SKM-1 (cell line): ENCODE measurements at regions not wholly inside any gene's neighbourhood (a gene's known extent, or its start where the extent isn't known, plus 50 kb on each side); places are given as distances from the start of the nearest gene placed in this dataset.

Experiments used
- DNase-seq: peaks from one replicate; lab custom pipeline; 2025; ENCODE audit not compliant: unreplicated experiment; lab: John Stamatoyannopoulos, UW

DNA sequence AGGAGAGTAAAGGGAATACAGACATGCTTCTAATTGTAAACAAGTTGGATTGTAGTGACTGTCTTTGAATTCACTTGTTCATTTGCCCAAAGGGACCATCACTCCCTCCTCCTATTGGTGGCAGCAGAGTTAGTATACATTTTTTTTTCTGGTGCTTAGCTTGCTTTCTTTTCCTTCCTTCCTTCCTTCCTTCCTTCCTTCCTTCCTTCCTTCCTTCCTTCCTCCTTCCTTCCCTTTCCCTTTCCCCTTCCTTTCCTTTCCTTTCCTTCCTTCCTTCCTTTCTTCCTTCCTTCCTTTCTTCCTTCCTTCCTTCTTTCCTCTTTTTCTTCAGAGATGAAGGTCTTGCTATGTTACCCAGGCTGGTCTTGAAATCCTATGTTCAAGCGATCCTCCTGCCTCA lies 94.8 kb upstream of the ATP6AP2 start:
- DNase-seq, result no peak

DNA sequence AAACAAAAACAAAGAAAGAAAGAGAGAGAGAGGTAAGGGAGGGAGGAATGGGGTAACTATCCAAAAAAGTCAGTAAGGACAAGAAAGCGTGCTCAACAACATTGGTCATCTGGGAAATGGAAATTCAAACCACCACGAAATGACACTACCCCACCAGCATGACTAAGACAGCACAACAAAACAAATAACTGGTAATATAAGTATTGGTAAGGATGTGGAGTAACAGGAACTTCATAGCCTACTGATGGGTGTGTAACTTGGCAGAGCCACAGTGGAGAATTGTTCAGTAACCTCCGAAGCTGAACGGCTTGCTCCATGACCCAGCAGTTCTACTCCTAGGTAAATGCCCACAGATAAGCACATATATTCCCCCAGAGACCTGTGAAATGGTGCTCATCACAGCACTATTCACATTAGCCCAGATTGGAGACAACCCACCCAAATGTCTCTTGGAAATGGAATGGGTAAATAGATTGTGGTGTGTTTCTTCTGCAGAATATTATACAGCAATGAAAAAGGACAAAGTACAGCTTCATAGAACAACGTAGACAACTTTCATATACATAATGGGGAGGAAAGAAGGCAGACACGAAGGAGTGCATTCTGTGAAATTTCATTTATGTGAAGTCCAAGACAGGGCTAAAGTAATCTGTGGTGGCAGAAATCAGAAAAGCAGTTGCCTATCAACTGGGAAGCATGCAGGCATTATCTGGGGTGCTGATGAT lies 95.5 kb upstream of the ATP6AP2 start:
- no peak for DNase-seq

DNA sequence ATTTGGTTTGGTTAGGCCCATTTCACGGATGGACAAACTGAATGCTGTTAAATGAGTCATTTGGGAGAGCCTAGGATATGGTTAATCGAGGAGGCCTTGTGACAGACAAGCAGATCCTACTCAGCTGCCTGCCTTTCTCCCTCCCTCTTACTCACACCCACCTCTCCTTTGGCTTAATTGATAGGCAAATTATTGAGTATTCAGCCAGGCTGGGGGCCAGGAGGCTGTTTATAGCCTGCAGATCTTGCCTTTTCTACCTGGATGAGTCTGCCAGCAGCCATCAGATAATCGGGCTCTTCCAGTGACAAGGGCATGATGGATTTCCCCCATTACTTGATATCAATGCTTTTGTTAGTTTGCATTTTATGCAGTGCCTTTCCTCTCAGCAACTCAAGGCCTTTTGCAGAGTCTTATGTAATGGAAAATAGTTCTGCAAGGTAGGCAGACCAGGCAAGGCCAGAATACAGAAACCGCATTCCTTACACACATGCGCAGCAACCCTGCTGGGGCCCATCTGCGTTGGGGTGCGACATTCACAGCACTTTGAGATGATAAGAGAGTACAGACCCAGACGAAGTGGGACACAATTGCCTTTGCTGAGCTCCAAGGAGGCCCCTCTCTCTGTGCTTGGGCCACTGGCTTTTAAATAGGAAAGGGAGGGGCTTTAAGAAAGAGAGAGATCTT lies 96.2 kb upstream of the ATP6AP2 start:
- DNase-seq, result no peak

DNA sequence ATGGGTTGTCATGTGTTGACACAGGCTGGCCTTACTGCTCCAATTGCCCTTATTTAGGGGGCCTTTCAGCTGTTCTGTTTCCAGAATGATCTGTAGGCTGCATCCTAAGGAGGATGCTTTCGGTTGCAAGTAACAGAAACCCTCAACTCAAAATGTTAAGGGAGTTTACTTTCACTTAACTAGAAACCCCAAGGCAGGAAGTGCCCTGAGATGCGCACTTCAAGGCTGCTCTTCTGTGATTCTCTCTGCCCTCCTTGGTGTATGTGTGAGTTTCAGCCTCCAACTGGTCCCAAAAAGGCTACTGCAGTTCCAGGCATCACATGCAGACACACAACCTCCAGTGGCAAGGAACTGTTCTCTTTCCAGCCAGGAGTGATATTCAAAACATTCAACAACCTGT lies 97.3 kb upstream of the ATP6AP2 start:
- DNase-seq, result no peak

DNA sequence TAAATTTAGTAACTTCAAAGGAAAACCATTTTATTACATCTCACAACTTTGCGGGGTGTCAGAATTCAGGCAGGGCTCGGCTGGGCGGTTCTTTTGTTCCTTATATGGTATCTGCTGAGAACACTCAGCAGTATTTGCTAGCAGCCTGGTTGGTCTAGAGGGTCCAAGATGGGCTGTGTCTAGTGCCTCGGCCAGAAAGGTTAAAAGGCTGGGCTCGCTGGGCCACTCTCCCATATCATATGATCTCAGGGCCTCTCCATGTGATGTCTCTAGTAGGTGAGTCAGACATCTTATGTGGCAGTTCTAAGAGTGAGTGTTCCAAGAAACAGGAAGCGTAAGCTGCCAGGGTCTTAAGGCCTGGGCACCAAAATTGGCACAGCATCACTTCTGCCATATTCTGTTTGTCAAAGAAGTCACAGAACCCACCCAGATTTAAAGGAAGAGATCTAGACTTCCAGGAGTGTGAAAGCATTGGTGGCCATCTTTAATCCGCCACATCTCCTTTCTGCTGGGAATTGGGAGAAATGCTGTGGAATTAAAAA lies 100.9 kb upstream of the ATP6AP2 start:
- no peak for DNase-seq

DNA sequence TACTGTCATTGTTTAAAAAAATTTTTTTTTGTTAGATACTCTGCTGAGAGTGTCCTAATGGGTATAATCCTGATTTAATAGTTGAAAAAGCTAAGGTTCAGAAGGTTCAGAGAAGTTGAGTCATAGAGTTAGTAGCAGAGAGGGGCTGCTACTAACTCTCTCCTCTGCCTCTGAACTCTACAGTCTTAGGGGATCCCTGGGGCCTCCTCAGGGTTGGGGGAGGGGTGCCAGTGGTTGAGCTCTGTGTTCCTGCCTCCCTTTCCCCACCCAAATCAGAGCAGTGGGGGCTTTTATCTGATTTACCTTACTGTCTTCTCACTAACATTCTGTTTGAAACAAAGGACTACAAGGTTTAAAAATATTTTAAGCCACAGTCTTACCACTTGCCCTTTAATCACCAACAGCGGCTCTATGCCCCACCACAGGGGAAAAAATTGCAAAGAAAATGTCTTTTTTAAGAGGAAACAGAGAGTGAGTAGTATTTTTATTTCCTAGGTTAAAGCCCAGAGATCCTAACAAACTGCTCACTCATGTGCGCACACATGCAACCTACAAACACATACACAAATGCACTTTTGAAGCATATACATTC lies 102.2 kb upstream of the ATP6AP2 start:
- no peak for DNase-seq

DNA sequence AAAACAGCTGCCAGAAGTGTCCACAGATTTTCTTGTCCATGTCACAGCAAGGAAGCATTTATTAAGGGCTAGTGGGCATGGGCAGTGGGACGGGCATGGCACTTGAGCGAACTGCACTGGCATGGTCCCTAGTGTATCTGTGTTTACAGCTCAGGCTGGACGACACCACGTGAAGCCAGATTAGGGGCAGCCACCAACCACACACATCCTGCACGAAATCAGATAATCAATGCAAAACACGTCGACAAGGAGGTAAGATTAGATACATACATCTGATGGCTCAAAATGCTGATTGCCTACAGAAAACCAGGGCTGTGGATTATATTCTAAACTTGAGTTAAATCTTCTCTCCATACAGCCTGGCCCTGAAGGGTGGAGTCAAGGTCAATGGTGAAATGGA lies 103.8 kb upstream of the ATP6AP2 start:
- no peak for DNase-seq

DNA sequence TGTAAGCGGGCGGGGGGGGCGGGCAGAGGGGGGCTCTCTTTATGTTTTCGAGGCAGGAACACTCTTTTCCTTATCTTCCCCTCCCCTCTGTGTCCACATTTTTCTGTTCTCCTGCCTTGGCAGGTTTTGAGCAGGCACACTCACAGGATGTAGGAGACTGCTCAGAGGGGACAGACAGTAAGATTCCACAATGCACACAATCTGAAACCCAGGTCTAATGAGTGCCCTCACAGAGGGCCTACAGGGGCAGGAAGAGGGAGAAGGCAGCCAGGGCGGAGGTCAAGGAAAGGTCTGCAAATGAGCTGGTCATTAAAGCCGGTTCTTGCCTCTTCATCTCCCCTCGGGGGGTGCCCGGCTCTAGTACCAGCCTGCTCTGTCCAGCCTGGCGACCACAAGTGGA lies 106.1 kb upstream of the ATP6AP2 start:
- no peak for DNase-seq

DNA sequence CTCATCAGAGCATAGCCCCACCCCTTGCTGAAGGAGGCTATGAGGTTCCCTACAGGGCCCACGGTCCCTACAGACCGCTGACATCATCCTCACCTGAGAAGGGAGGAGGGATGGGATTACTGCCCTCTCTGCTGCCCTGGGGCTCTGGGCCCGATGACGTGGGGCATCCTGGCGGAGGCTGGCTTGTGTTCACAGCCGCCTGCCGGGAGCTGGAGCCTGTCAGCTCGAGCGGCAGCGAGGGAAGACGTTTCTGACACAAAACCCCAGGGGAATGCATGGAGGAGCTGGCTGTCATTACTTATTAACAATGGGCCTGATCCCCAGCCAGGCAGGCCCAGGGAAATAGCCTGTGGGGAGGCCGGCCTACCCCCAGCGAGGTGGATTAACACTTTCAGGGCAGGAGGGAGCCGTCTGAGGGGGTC lies 106.6 kb upstream of the ATP6AP2 start:
- DNase-seq, result no peak

DNA sequence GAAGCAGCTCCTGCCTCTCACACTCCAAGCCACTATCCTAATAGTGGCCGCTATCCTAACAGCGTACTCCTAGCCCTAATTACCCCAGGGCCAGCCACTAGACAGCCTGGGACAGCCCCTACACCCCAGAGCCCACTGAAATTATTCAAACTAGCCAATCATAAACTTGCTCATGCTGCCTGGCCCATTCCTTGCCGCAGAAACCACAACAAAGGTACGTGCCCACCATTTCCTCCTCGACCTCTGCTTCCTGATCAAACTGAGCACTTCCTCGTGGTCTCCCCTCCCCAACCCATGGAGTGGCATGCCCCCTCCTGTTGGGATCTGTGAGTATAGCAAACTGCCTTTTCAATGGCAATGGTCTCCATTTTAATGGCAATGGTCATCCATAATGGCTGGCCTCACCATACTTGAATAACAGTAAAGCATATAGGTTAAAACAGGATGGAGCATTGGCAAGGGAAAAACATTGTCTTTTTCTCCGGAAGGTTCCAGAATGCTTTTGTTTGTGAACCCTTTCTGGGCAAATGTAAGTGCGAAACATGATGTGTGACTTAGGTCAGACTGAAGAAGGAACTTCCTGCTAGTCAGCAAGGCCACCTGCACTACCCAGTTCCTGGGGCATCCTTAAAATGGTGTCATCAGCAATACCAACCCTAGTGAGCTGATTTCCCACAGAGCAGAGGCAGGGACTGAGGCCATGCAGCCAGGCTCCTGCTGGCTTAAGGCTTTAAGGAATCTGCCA lies 107.1 kb upstream of the ATP6AP2 start:
- no peak for DNase-seq

DNA sequence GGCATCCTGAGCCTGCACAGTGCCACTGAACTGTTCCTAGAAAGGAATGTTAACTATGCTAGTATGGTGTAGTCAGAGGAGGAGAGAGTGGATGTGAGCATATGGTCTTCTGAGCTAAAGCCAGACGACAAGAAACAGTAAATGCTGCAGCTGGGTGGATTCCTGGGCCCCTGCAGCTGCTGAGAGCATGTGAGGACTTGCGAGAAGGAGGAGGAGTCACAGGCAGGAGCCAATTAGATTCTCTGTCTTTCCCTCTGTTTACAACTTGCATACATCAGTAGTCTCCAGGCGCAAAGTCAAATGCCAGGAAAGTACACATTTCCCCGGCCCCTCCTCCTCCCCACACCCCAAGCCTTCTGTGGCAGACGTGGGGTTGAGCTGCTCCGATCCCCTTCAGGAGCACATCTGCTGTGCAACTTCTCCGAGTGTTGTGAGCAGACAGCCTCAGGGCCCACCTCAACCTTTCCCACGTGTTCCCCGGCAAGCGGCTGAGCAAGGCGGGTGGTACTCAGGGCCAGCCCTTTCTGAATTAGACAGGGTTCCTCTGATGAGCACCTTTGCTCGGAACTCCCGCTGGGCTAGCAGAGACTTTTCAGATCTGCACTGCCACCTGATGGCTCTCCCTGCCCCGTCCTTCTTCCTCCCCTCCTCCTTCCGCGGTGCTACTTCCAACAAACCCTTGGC lies 108.7 kb upstream of the ATP6AP2 start:
- no peak for DNase-seq

DNA sequence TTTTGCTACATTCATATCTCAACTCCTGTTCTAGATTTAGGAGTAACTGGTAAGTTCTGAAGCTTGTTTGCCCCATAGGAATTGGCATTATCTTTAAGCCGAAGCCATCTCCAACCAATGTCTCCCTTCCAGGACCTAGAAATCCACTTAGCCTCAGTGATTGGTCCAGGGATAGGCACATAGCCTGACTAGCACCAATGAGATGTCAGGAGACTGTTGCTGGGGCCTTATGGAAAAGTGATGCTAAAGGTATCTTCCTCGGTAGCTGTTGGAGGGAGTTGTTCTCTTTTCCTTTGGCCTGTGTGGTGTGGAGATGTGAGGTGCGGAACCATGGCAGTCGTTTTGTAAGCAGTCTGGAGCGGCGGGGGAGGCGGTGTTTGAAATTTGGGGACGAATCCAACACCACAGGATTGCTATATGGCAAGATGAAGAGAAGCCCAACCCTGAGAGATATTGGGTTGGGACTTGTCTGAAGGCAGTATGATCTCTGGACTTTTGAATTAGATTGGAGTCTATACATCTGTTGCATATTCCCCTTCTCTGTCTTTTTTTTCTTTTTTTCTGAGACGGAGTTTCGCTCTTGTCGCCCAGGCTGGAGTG lies 109.8 kb upstream of the ATP6AP2 start:
- no peak for DNase-seq

DNA sequence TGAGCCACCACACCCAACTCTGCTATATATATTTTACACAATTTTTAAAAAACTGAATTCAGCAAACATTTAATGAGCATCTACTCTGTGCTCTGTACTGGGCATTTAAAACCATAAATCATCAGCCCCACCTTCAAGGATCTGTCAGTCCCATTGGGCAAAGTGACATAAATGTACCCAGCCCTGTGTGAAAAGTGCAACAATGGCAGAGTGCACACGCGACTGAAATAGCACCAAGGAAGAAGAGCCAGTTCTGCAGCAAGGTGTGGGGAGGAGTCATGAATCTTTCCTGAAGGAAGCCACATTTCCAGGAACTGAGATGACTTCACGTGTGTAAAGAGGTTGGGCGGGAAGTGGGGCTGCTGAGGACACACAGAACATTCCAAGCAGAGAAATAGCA lies 111.5 kb upstream of the ATP6AP2 start:
- DNase-seq, result no peak

DNA sequence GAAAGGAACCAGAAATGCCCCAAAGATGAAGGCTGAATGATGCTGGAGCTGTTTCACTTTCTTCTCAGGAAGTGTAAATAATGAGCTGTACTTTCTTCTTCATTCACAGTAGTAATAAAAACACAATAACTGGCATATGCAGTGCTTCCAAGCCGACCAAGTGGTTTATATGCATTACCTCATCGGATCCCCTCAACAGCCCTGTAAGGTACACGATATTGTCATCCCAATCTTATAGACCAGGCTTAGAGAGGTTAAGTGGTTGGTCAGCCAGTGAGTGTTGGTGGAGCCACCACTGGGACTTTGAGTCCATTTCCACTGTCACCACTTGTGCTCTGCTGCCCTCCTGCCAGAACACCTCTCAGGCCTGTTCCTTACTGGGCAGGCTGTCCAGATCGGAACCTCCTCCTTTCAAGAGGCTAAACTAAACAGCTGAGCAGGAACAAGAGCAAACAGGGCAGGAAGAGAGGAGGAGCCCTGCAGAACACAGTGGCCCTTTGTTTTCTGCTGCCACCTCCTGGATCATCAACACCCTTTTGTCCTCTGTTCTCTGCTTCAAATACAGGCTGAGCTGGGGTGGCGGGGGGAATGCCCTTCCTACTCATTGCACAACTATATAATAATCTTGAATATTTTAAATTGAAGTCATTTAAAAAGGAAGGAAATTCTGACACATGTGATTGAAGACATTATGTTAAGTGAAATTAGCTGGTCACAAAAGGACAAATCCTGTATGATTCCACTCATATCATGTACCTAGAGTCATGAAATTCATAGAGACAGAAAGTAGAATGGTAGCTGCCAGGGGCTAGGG lies 112.5 kb upstream of the ATP6AP2 start:
- peak; percentile 35 for DNase-seq

DNA sequence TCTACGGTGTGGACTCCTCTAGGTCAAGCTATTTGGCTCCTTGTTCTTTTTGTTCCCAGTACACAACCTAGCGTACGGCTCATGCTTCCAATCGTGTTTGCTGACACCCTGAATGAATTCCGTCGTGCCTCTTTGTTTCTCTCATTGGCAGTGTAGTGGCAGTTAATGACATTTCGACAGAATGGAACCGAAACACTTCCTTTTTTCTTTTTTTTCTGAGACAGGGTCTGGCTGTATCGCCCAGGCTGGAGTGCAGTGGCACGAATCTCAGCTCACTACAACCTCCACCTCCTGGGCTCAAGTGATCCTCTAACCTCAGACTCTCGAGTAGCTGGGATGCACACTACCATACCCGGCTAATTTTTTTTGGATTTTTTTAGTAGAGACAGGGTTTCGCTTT lies 113.3 kb upstream of the ATP6AP2 start:
- DNase-seq, result no peak

DNA sequence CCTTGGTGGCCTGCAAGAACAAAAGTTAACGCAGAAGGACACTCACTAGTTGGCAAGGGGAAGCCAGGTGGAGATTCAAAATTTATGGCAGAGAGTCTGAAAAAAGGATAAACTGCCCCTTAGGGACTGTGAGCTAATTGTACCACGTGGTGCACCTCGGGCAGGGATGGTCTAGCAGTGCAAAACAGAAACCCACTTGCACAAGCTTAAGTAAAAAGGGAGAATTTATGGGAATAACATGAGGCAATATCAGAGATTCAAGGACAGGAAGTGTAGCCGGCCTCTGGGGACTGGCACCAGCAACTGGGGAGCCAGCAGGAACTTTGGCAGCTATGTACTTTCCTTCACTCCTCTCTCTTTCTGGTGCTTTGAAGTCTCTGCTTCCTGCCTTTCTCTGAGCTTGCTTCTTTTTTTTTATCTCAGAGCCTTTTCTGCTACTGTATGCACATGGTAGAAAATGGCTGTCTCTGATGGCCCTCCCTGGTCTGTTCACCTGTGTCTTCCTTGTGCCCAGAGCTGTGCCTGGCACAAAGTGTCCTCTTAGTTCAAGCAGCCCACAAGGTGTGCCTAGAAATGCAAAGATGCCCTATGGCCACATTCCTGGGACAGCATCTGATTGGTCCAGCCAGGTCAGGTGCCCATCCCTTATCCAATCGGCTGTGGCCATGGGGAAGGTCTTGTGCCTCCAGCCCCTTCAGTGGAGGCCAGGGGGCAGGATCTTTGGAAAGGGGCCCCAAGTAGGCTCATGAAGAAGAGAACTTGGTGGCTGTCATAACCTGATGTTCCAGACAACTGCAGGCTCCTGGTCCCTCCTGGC lies 114.8 kb upstream of the ATP6AP2 start:
- DNase-seq, result no peak

DNA sequence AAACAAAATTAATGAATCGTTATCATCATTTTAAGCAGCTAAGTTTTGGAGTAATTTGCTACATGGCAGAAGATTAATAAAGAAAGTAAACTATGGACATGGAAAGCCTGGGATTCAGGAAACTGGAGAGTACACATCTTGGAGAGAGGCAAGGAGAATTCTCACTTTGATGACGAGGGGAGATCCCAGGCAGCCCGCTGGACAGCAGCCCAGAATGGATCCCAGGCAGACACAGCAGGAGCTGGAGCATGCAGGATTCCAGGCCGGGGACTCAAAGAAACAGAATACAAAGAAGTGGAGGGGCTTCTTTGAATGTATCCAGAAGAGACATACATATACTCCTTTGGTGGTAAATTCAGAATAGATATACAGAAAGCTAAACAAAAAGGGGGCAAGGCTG lies 118.0 kb upstream of the ATP6AP2 start:
- no peak for DNase-seq

DNA sequence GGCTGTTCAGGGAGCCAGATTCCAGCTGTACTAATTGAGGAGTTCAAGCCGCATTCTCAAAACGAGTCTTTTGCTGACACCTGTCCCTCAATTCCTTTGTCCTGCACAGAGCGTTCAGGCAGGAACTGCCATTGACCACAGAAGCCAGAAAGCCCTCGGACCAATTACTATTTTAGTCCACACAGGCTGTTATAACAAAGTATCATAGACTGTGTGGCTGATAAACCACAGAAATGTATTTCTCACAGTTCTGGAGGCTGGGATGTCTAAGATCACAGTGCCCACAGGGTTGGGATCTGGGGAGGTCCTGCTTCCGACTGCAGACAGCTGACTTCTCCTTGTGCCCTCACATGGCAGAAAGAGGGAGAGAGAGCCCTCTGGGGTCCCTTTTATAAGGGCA lies 119.8 kb upstream of the ATP6AP2 start:
- DNase-seq, result no peak
